H1 (cell line): ENCODE measurements at regions not wholly inside any gene's neighbourhood (a gene's known extent, or its start where the extent isn't known, plus 50 kb on each side); places are given as distances from the start of the nearest gene placed in this dataset.

ENCODE experiments used
- CTCF ChIA-PET: fragments of 300-600 bp; sonication (Branson Sonifier 250); formaldehyde crosslinking; loops from one replicate; lab custom pipeline; 2021; ENCODE audit not compliant: partially characterized antibody; lab: Charles Lee
- POLR2A ChIA-PET: fragments of 300-600 bp; sonication (Branson Sonifier 250); formaldehyde crosslinking; loops from one replicate; lab custom pipeline; 2021; ENCODE audit warnings: inconsistent platforms; ENCODE audit not compliant: partially characterized antibody; lab: Charles Lee
- DNase-seq, 2 experiments: peaks; one replicate each; pipeline versions ENCODE4 v3.0.0 to v3.0.0-alpha.2; 2010 to 2022; ENCODE audit warnings: low spot score in 2 of 2, low read depth in 1 of 2, mixed read lengths in 1 of 2
- FAIRE-seq: peaks from 2 replicates; lab custom pipeline; 2011; peaks lifted over from hg19 to GRCh38; lab: Jason Lieb, UNC
- H2AFZ ChIP-seq: 2 replicates; pipeline ENCODE4 v1.8.1; 2012; ENCODE audit warnings: low read length, inconsistent platforms
- H2AK5ac ChIP-seq: 2 replicates; pipeline ENCODE4 v1.6.1; 2013; ENCODE audit warnings: low read depth, low read length
- H2BK120ac ChIP-seq: replicated peaks from 2 replicates; pipeline ENCODE3; 2013; ENCODE audit warnings: low read depth, low read length, inconsistent platforms
- H2BK12ac ChIP-seq: 2 replicates; pipeline ENCODE4 v1.6.1; 2013; ENCODE audit warnings: low read depth, low read length
- H2BK15ac ChIP-seq: 2 replicates; pipeline ENCODE4 v1.6.1; 2013; ENCODE audit warnings: low read length
- H2BK20ac ChIP-seq: 2 replicates; pipeline ENCODE4 v1.6.1; 2013; ENCODE audit warnings: low read length
- H2BK5ac ChIP-seq: 2 replicates; pipeline ENCODE4 v1.6.1; 2013; ENCODE audit warnings: low read depth, low read length
- H3K14ac ChIP-seq: 2 replicates; pipeline ENCODE4 v1.6.1; 2013; ENCODE audit warnings: inconsistent platforms; ENCODE audit not compliant: insufficient read length
- H3K18ac ChIP-seq: 2 replicates; pipeline ENCODE4 v1.6.1; 2013; ENCODE audit warnings: low read length; ENCODE audit errors: extremely low read depth
- H3K23ac ChIP-seq: 2 replicates; pipeline ENCODE4 v1.6.1; 2013; ENCODE audit warnings: inconsistent platforms; ENCODE audit not compliant: insufficient read length
- H3K23me2 ChIP-seq: 2 replicates; pipeline ENCODE4 v1.6.1; 2013; ENCODE audit warnings: low read depth, low read length
- H3K27ac ChIP-seq: 2 replicates; pipeline ENCODE4 v1.6.1; 2011; ENCODE audit warnings: low read depth, low read length, inconsistent platforms
- H3K27me3 ChIP-seq, 4 experiments: replicated peaks in 1 of 4; 1 replicate in 1 of 4; 2 replicates in 3 of 4; pipeline versions ENCODE4 v1.6.1 to v1.8.1; 2011 to 2013; ENCODE audit warnings: low read length in 3 of 4, mild to moderate bottlenecking in 3 of 4, inconsistent platforms in 2 of 4, mixed read lengths in 2 of 4, moderate library complexity in 1 of 4; ENCODE audit not compliant: control insufficient read depth in 3 of 4, insufficient read depth in 3 of 4; ENCODE audit errors: extremely low read depth in 1 of 4
- H3K36me3 ChIP-seq, 4 experiments: 2 replicates each; pipeline versions ENCODE4 v1.6.1 to v1.8.1; 2011 to 2013; ENCODE audit warnings: mild to moderate bottlenecking in 4 of 4, low read length in 3 of 4, moderate library complexity in 2 of 4, control low read depth in 1 of 4, inconsistent platforms in 1 of 4; ENCODE audit not compliant: insufficient read depth in 4 of 4, control insufficient read depth in 2 of 4
- H3K4ac ChIP-seq: replicated peaks from 2 replicates; pipeline ENCODE3; 2013; ENCODE audit warnings: low read length, low read depth, mixed read lengths, inconsistent platforms; ENCODE audit not compliant: insufficient read length
- H3K4me1 ChIP-seq, 4 experiments: replicated peaks in 1 of 4; 1 replicate in 1 of 4; 2 replicates in 3 of 4; pipeline versions ENCODE4 v1.6.1 to v1.8.1; 2011 to 2013; ENCODE audit warnings: low read length in 3 of 4, inconsistent platforms in 2 of 4, mixed read lengths in 1 of 4; ENCODE audit not compliant: insufficient read depth in 4 of 4, control insufficient read depth in 3 of 4
- H3K4me2 ChIP-seq, 2 experiments: 2 replicates each; pipeline versions ENCODE4 v1.6.1 to v1.8.1; 2011 to 2013; ENCODE audit warnings: low read depth in 2 of 2, low read length in 2 of 2, control low read depth in 1 of 2, inconsistent platforms in 1 of 2, mild to moderate bottlenecking in 1 of 2; ENCODE audit not compliant: insufficient read depth in 1 of 2
- H3K4me3 ChIP-seq, 4 experiments: fragments of 200-600, 300-600 bp in 1 of 4; sonication (generic), shearing (Covaris generic), sonication (Bioruptor Twin) in 1 of 4; 2 replicates each; pipeline versions ENCODE4 v1.5.1 to v1.8.1; 2011 to 2016; ENCODE audit warnings: low read length in 4 of 4, low read depth in 3 of 4, control low read depth in 2 of 4, inconsistent platforms in 2 of 4, mild to moderate bottlenecking in 2 of 4, mixed read lengths in 1 of 4, moderate library complexity in 1 of 4; ENCODE audit not compliant: insufficient read depth in 2 of 4; ENCODE audit errors: extremely low read depth in 1 of 4
- H3K56ac ChIP-seq: replicated peaks from 2 replicates; pipeline ENCODE3; 2013; ENCODE audit warnings: low read depth, mild to moderate bottlenecking, mixed read lengths, low read length, inconsistent platforms; ENCODE audit not compliant: insufficient read length
- H3K79me1 ChIP-seq: 2 replicates; pipeline ENCODE4 v1.6.1; 2013; ENCODE audit warnings: low read depth, low read length, control low read depth
- H3K79me2 ChIP-seq, 2 experiments: 2 replicates each; pipeline versions ENCODE4 v1.6.1 to v1.8.1; 2012 to 2013; ENCODE audit warnings: low read length in 2 of 2, mild to moderate bottlenecking in 2 of 2, inconsistent platforms in 1 of 2; ENCODE audit not compliant: insufficient read depth in 2 of 2, control insufficient read depth in 1 of 2
- H3K9ac ChIP-seq, 4 experiments: replicated peaks in 1 of 4; 1 replicate in 1 of 4; 2 replicates in 3 of 4; pipeline versions ENCODE4 v1.6.1 to v1.8.1; 2011 to 2013; ENCODE audit warnings: low read depth in 3 of 4, low read length in 3 of 4, control low read depth in 2 of 4, mild to moderate bottlenecking in 2 of 4, moderate library complexity in 2 of 4, inconsistent platforms in 1 of 4; ENCODE audit errors: extremely low read depth in 1 of 4
- H3K9me3 ChIP-seq, 2 experiments: 2 replicates each; pipeline versions ENCODE4 v1.6.1 to v1.8.1; 2012 to 2013; ENCODE audit warnings: mild to moderate bottlenecking in 2 of 2, moderate library complexity in 2 of 2, control low read depth in 1 of 2, inconsistent platforms in 1 of 2, low read depth in 1 of 2, low read length in 1 of 2, mixed read lengths in 1 of 2; ENCODE audit not compliant: insufficient read depth in 2 of 2
- H4K20me1 ChIP-seq, 2 experiments: replicated peaks in 1 of 2; 2 replicates each; pipeline versions ENCODE3 to v1.8.1; 2011 to 2013; ENCODE audit warnings: inconsistent platforms in 2 of 2, low read length in 2 of 2, mild to moderate bottlenecking in 1 of 2; ENCODE audit not compliant: insufficient read depth in 2 of 2, control insufficient read depth in 1 of 2
- H4K5ac ChIP-seq: 2 replicates; pipeline ENCODE4 v1.6.1; 2013; ENCODE audit warnings: low read length, low read depth, mixed read lengths, inconsistent platforms; ENCODE audit not compliant: insufficient read length
- H4K8ac ChIP-seq: 2 replicates; pipeline ENCODE4 v1.8.0; 2013; ENCODE audit warnings: mild to moderate bottlenecking, moderate library complexity, low read length, inconsistent platforms; ENCODE audit not compliant: insufficient read depth; ENCODE audit errors: extremely low read depth
- H4K91ac ChIP-seq: replicated peaks from 2 replicates; pipeline ENCODE3; 2013; ENCODE audit warnings: low read length, mixed read lengths, inconsistent platforms; ENCODE audit not compliant: insufficient read length
- BCL11A ChIP-seq, 2 experiments: IDR thresholded peaks; one replicate each; pipeline ENCODE4 v1.6.1; 2011; ENCODE audit warnings: low read depth in 2 of 2, low read length in 2 of 2, mild to moderate bottlenecking in 2 of 2
- CBX5 ChIP-seq: fragments of 300-800, 300-1000 bp; sonication (generic); IDR thresholded peaks from 2 replicates; pipeline ENCODE4 v1.7.1; 2016; ENCODE audit warnings: antibody characterized with exemption, low read length, low read depth
- CBX8 ChIP-seq: fragments of 300-800, 300-1000 bp; sonication (generic); IDR thresholded peaks from 2 replicates; pipeline ENCODE4 v1.7.1; 2016; ENCODE audit warnings: low read depth, low read length, borderline replicate concordance
- EP300 ChIP-seq, 2 experiments: IDR thresholded peaks; 1 replicate in 1 of 2; 2 replicates in 1 of 2; pipeline ENCODE4 v1.6.1; 2011 to 2012; ENCODE audit warnings: low read depth in 2 of 2, low read length in 2 of 2, mild to moderate bottlenecking in 2 of 2, borderline replicate concordance in 1 of 2, inconsistent platforms in 1 of 2, moderate library complexity in 1 of 2
- GTF2F1 ChIP-seq: IDR thresholded peaks from 2 replicates; pipeline ENCODE4 v1.6.1; 2012; ENCODE audit warnings: low read depth, low read length, improper control_type of control experiment, borderline replicate concordance
- HDAC2 ChIP-seq, 2 experiments: fragments of 300-600 bp in 1 of 2; sonication (generic) in 1 of 2; IDR thresholded peaks; 2 replicates each; pipeline ENCODE4 v1.6.1; 2011 to 2012; ENCODE audit warnings: low read depth in 2 of 2, low read length in 2 of 2, mild to moderate bottlenecking in 2 of 2, moderate library complexity in 2 of 2, borderline replicate concordance in 1 of 2, inconsistent platforms in 1 of 2
- HDAC6 ChIP-seq: IDR thresholded peaks from one replicate; pipeline ENCODE4 v1.7.1; 2012; ENCODE audit warnings: low read depth, mild to moderate bottlenecking, inconsistent platforms, low read length, moderate library complexity
- MAFK ChIP-seq: IDR thresholded peaks from 2 replicates; pipeline ENCODE4 v1.6.1; 2012; ENCODE audit warnings: low read depth, mild to moderate bottlenecking, improper control_type of control experiment, low read length
- POLR2A ChIP-seq, 2 experiments: IDR thresholded peaks; 1 replicate in 1 of 2; 2 replicates in 1 of 2; pipeline ENCODE4 v1.6.1; 2011; ENCODE audit warnings: low read depth in 2 of 2, low read length in 2 of 2, mild to moderate bottlenecking in 2 of 2; ENCODE audit errors: control extremely low read depth in 1 of 2
- RFX5 ChIP-seq: IDR thresholded peaks from 2 replicates; pipeline ENCODE4 v1.6.1; 2011; ENCODE audit warnings: low read depth, low read length, improper control_type of control experiment, borderline replicate concordance
- SRF ChIP-seq: IDR thresholded peaks from 2 replicates; pipeline ENCODE4 v1.6.1; 2011; ENCODE audit warnings: mild to moderate bottlenecking, low read depth, low read length, moderate library complexity
- SUZ12 ChIP-seq: fragments of 200-600 bp; sonication (generic); IDR thresholded peaks from 2 replicates; pipeline ENCODE4 v1.6.1; 2012; ENCODE audit warnings: mild to moderate bottlenecking, inconsistent platforms, low read length, moderate library complexity, mixed read lengths
- WGBS, 2 experiments: shearing (Covaris generic) in 1 of 2; methylation state at CpG; one replicate each; pipeline versions ENCODE4 v1.1.6 to v1.1.7; 2013 to 2015; ENCODE audit warnings: low lambda C conversion rate in 2 of 2, mixed read lengths in 2 of 2, inconsistent platforms in 1 of 2, low coverage in 1 of 2, missing lambda C conversion rate in 1 of 2; ENCODE audit not compliant: insufficient replicate concordance in 2 of 2, insufficient coverage in 1 of 2, insufficient read length in 1 of 2; ENCODE audit errors: extremely low coverage in 1 of 2, missing lambda C conversion rate in 1 of 2; 5-methylcytosine and 5-hydroxymethylcytosine counted together
- TF ChIP-seq, protein P1 (sequence below): IDR thresholded peaks from 2 replicates; pipeline ENCODE4 v1.6.1; 2012; ENCODE audit warnings: low read length, inconsistent platforms

DNA sequence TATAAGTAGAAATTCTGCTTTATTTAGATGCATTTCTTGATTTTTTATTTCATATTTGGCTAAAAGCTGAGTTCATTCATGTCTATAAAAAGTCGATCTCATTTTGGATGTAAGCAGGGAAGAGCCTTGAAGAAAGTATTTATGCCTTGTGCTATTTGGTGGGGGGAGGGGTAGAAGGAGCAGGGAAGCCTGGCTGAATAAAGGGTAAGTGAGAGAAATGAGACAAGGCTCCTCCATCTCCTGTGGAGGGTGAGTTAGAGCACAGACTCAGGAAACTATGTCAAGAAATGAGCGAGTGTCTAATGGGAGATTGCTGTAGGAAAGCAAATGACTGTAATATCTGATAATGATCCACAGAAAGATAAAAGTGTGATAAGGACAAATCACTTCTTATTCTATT is 121.8 kb upstream of the ATP11B start:
- no peak overlapping the region for H3K27ac ChIP-seq
- no peak overlapping the region for H2BK5ac ChIP-seq
- CTCF ChIA-PET = interaction anchor here (1.3 kb wide), 1 partner anchor 279 kb away, joined by 3 read pairs; no protein-coding TSS in a partner anchor
- 78% methylated on average over 2 of the region's 2 CpGs; no CpG with 5 or more reads in 1 of the 2 experiments for WGBS, 2 experiments
- no peak overlapping the region for H2BK15ac ChIP-seq
- H4K91ac ChIP-seq = no peak overlapping the region
- H3K27me3 ChIP-seq = 0 out of 7 replicates have a peak, but pooled peaks cover 0 to 2% (median 0%) of the 10 kb centered on the region in 4 experiments
- H3K4me2 ChIP-seq = no peak overlapping the region
- POLR2A ChIA-PET = no interaction called here
- no peak overlapping the region for H2BK12ac ChIP-seq
- H3K9me3 ChIP-seq = no peaks in the 10 kb centered on the region
- H3K4me1 ChIP-seq = no peaks in the 10 kb centered on the region
- no peak overlapping the region for H2AFZ ChIP-seq
- no peak overlapping the region for H3K14ac ChIP-seq
- H3K56ac ChIP-seq = no peak overlapping the region
- H4K5ac ChIP-seq = no peak overlapping the region
- no peak overlapping the region for H2BK120ac ChIP-seq
- no peak for FAIRE-seq
- H3K4ac ChIP-seq = no peak overlapping the region
- no peaks in the 10 kb centered on the region for H3K36me3 ChIP-seq
- H3K23ac ChIP-seq = no peak overlapping the region
- no peak overlapping the region for H2BK20ac ChIP-seq
- no peaks in the 10 kb centered on the region for H3K79me1 ChIP-seq
- H3K23me2 ChIP-seq = no peaks in the 10 kb centered on the region; the same call in 1 of the 2 replicates
- no peaks in the 10 kb centered on the region for H3K79me2 ChIP-seq
- no peak overlapping the region for H2AK5ac ChIP-seq
- no peak overlapping the region for H3K18ac ChIP-seq
- H3K4me3 ChIP-seq = no peak overlapping the region
- H4K20me1 ChIP-seq = no peaks in the 10 kb centered on the region
- no peak for DNase-seq
- no peak overlapping the region for H3K9ac ChIP-seq
- H4K8ac ChIP-seq = no peak overlapping the region
- no peak for TF ChIP-seq BCL11A (IDR thresholded peaks at IDR 0.05; ENCODE audit: low read depth in 2 of 2, low read length in 2 of 2)
- TF ChIP-seq EP300 (IDR thresholded peaks at IDR 0.05; ENCODE audit: borderline replicate concordance in 1 of 2, low read depth in 2 of 2, low read length in 2 of 2) = no peak
- TF ChIP-seq HDAC6 = no peak
- no peak for TF ChIP-seq GTF2F1
- no peak for TF ChIP-seq RFX5
- TF ChIP-seq CBX5 = no peak
- TF ChIP-seq HDAC2 (IDR thresholded peaks at IDR 0.05; ENCODE audit: borderline replicate concordance in 1 of 2, low read depth in 2 of 2, low read length in 2 of 2) = no peak
- TF ChIP-seq MAFK = no peak
- TF ChIP-seq, protein P1, sequence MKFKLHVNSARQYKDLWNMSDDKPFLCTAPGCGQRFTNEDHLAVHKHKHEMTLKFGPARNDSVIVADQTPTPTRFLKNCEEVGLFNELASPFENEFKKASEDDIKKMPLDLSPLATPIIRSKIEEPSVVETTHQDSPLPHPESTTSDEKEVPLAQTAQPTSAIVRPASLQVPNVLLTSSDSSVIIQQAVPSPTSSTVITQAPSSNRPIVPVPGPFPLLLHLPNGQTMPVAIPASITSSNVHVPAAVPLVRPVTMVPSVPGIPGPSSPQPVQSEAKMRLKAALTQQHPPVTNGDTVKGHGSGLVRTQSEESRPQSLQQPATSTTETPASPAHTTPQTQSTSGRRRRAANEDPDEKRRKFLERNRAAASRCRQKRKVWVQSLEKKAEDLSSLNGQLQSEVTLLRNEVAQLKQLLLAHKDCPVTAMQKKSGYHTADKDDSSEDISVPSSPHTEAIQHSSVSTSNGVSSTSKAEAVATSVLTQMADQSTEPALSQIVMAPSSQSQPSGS = no peak
- no peak for TF ChIP-seq CBX8
- TF ChIP-seq SUZ12 = no peak
- no peak for TF ChIP-seq POLR2A (IDR thresholded peaks at IDR 0.05; ENCODE audit: control extremely low read depth in 1 of 2, low read depth in 2 of 2, low read length in 2 of 2)
- TF ChIP-seq SRF = no peak
